GM18907 (cell line): ENCODE measurements at regions not wholly inside any gene's neighbourhood (a gene's known extent, or its start where the extent isn't known, plus 50 kb on each side); places are given as distances from the start of the nearest gene placed in this dataset.

Source experiments
- ATAC-seq: cut with Tn5 transposase; IDR thresholded peaks from one replicate; pipeline ENCODE4 v1.9.1; 2021; ENCODE audit warnings: mild to moderate bottlenecking, moderate library complexity; ENCODE audit not compliant: unreplicated experiment

- ATAC-seq: no peak
Observed at GRCh38 chr15:97072545-97072944, 742.0 kb downstream of the NR2F2 start.

- no peak for ATAC-seq
Observed at GRCh38 chr15:97076011-97076410, 745.5 kb downstream of the NR2F2 start.

DNA sequence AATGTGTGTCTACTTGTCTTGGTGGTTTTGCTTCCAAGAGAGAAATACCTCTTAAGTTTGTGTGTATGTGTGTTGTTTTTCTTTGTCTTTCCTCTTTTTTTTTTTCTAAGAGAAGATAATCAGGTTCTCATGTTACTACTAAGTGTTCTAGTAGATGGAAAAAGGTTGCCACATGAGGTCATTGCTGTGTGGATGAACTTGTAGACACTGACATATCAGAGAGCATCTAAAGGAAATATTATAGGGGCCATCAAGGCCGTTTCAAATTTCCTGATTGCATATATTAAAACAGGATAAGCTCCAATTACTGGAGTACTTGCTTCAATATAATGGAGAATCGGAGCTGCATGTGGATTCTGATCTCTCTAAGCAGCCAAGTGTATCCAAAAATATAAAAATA, 747.5 kb downstream of the NR2F2 start:
- no peak for ATAC-seq

DNA sequence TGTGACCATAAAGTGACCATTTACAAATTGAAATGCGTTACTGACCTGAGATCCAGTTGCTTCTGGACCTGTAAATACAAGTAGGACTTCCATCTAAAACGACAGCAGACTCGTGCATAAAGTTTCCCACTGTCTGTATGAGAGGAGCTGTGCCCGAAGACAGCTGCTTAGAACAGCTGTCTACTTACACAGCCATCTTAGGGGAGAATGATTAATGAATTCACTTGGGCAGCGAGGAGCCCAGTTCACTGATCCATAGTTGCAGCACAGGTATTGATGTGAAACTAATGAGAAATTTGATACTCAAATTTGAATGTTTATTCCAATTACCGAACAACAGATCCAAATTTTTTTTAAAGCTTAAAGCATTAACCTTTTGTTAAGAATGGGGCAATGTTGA, 748.1 kb downstream of the NR2F2 start:
- no peak for ATAC-seq

GRCh38 chr15:97081666-97082226, 751.2 kb downstream of the NR2F2 start:
- no peak for ATAC-seq

GRCh38 chr15:97082830-97083229, 752.3 kb downstream of the NR2F2 start:
- no peak for ATAC-seq

- ATAC-seq: no peak
Observed at GRCh38 chr15:97084650-97085049, 754.1 kb downstream of the NR2F2 start.

GRCh38 chr15:97085731-97086130, 755.2 kb downstream of the NR2F2 start:
- no peak for ATAC-seq

DNA sequence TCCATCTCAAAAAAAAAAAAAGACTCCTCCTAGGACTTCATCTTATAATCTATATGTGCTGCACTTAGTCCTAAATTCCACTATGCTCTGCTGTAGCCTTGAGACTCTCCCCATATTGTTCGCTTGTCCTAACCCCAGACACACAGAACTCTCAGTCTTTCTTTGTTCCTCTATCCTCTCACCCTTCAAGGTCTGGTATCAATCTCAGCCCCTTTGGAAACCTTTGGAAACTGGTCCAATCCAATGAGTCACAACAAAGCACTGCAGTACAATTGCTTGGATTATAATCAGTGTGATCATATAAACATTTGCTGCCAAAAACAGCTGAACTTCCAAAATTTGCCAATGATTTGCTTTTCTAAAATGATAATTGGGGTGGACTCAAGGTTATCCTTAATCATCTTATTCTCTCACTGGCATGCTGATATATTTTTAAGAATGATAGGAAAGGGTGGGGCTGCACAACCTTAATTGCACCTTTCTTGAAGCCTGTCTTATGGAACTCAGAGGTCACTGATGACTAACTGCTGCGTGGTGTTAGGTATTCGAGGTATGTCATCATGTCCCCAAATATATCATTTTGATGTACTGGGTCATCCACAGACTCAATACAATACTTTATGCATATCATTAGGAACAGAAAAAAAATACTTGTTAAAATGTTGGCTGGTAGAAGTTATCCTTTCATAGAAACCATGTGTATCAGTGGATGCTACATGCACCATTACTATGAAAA, 756.7 kb downstream of the NR2F2 start:
- ATAC-seq: no peak

- no peak for ATAC-seq
Observed at GRCh38 chr15:97091093-97091492, 760.6 kb downstream of the NR2F2 start.

- ATAC-seq: no peak
Observed at GRCh38 chr15:97092656-97093055, 762.2 kb downstream of the NR2F2 start.

DNA sequence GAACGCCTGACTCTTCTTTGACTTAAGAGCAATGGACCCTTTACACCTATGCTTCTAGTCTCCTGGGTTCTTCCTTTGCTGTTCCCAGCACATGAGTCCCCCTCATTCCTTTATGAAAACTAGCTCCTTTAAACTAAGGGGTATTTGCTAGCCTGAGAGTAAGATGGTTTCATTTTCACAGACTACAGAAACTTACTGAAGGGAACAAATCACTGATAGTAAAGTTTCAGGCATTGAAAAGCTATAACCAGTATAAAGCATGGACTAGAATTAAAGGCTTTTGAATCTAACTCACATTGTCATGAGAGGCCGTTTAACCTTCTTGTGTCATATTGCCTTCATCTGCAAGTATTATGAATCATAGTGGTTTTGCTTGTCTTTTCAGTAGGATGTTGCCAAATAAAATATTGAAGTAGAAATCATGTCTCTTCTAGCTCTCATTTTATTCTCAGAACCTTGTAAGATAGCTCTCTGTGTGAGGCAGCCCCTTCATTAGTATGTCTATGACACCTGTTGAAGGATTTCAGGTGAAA, 765.9 kb downstream of the NR2F2 start:
- no peak for ATAC-seq

DNA sequence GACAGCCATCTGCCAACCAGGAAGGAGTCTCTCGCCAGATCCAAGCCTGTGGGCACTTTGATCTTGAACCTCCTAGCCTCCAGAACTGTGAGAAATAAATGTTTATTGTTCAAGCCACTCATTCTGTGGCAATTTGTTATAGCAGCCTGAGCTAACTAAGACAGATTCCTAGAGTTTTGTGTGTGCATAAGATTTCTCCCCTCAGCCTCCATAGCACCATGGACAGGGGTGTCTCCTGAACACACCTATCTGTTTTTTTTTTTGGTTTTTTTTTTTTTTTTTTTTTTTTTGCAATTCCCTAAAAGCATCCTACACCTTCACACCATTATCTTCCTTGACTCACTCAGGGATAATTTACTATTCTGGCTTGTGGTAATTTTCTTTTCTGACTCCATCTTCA, 768.5 kb downstream of the NR2F2 start:
- no peak for ATAC-seq

DNA sequence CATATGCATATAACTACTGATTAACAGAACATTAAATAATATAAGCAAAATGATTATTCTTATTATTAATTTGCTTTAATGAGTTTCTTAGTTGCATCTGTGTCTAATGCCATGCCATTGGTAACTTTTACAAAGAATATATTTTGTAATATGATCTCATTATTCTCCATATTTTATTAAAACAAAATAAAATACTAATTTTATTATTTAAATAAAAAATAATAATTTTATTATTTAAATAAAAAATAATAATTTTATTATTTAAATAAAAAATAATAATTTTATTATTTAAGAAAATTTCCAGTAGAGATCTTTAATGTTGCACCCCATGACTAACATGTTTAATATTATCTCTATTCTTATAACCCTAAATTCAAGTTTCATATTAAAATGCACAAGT, 771.1 kb downstream of the NR2F2 start:
- ATAC-seq: no peak

DNA sequence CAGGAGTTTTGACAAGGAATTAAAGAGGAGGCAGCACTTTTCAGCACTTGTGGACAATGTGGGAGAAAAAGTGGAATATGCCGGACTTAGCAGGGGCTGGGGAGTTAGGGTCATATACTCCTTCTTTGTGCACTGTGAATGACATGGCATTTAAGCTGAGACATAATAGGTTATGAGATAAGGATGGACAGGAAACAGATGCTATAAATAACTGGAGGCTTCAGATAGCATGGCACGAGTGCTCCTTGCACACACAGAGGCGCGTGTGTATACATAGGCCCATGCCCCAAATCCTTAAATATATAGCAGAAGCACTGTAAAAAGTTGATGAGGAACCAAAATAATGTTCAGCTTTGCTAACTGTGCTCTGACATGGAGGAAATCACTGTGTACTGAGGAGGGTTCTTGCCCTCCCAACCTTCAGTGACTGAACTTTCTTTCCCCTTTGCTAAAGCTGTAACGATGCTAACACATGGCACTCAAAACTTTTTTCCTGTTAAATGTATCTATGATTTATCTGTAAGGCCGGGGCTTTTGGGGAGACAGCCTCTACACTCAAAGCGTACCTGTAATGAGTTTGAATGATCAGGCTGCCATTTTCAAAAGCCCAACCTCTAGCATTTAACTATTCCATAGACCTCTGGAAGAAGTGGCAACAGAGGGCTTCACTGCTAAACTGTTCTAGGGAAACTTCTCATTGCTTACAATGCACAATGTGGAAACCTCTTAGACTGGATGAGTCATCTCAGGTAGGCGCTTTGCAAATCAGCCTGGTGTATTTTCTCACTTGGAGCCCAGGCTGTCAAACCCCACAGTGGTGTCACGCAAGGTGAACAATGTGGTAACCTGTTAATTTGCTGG, 784.6 kb downstream of the NR2F2 start:
- no peak for ATAC-seq

DNA sequence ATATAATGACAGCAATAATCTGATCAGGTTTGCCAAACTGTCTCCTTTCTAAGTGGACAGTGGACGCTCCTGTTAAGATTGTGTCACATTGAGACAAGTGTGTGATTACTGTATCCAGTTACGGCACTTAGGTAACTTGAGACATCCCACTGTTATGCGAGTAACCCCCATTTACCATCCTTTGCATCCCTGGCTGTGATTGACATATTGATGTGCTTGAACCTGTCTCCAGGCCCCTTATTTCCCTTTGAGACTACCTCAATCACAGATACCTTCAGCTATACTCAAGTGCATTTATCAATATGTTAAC, 785.2 kb downstream of the NR2F2 start:
- ATAC-seq: no peak

DNA sequence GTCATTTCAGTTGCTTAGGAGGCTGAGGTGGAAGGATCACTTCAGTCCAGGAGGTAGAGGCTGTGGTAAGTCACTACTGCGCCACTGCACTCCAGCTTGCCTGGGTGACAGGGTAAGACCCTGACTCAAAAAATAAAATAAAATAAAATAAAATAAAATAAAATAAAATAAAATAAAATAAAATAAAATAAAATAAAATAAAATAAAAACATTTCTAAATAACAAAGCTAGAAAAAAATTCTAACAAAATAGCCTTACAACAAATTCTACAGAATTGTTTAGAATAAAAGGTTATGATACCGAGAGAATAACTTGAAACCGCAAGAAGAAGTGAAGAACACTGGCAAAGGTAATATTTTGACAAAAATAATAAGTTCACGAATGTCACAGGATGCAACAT, 794.3 kb downstream of the NR2F2 start:
- ATAC-seq: no peak

GRCh38 chr15:97126553-97127233, 796.2 kb downstream of the NR2F2 start:
- no peak for ATAC-seq

DNA sequence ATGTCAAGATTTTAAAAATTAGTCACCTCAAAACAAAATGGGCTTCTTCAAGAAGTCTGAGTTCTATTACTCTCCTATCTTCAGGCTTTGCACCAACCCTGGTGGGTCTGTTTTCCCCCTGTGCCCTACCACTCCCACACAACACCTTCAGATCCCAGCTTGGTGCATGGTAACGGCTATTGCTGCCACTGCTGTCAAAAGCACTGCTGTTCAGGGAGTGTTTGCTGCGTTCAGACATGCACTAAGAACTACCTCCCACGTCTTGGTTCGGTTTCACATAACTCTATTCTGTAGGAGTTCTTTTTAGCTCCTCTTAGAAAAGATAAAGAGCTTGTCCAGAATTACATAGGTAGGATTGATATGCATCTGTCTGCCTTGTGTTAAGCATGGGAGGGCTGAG, 799.2 kb downstream of the NR2F2 start:
- no peak for ATAC-seq

DNA sequence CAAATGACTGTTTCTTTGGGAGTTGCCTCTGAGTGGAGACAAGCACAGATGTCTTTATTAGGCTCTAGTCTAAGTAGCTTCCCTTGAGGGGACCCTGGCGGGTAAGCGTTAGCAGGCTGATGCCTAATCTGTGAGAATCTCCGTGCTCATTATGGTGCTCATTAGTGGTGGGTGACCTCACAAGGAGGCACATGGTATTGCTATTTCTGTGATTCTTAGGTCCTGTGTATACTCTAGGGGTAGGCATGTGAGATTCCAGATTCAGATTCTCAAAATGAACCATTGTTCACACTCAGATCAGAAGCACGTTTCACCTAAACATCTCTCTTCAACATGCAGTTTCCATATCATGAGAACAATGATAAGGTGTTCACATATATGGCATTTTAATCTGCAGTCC, 809.7 kb downstream of the NR2F2 start:
- no peak for ATAC-seq

- ATAC-seq: no peak
Observed at GRCh38 chr15:97141360-97141759, 810.9 kb downstream of the NR2F2 start.
